Testis (tissue), 2 donors: ENCODE measurements at regions not wholly inside any gene's neighbourhood (a gene's known extent, or its start where the extent isn't known, plus 50 kb on each side); places are given as distances from the start of the nearest gene placed in this dataset.

Source experiments
- CTCF ChIP-seq, 3 experiments: fragments of 450-650 bp in 2 of 3; fragments of 200-600 bp in 1 of 3; sonication (generic) in 1 of 3; IDR thresholded peaks; one replicate each; pipeline ENCODE4 v1.5.1; 2016 to 2019; ENCODE audit warnings: antibody characterized with exemption in 3 of 3, mild to moderate bottlenecking in 2 of 3, moderate library complexity in 1 of 3
- POLR2A ChIP-seq: fragments of 450-650 bp; IDR thresholded peaks from one replicate; pipeline ENCODE4 v1.6.1; 2017; ENCODE audit warnings: antibody characterized with exemption, mild to moderate bottlenecking, moderate library complexity

GRCh38 chr13:84739021-84739420, 856.7 kb upstream of the SLITRK1 start:
- TF ChIP-seq CTCF (IDR thresholded peaks at IDR 0.05) (no peak), POLR2A (no peak)
